B cell (primary cell): ENCODE measurements at regions not wholly inside any gene's neighbourhood (a gene's known extent, or its start where the extent isn't known, plus 50 kb on each side); places are given as distances from the start of the nearest gene placed in this dataset.

Experiments
- ATAC-seq: fragments of 200-7000 bp; cut with Tn5 transposase; one replicate; pipeline ENCODE4 v1.10.0; 2021; ENCODE audit warnings: low read depth, mild to moderate bottlenecking, moderate number of reproducible peaks, moderate library complexity
- CTCF ChIA-PET: fragments of 350-600 bp; sonication (Branson Sonifier 250); formaldehyde crosslinking; loops from one replicate; lab custom pipeline; 2021; ENCODE audit warnings: antibody characterized with exemption, inconsistent platforms; lab: Charles Lee
- POLR2A ChIA-PET: fragments of 350-600 bp; sonication (Branson Sonifier 250); formaldehyde crosslinking; loops from one replicate; lab custom pipeline; 2021; ENCODE audit warnings: antibody characterized with exemption; lab: Charles Lee
- DNase-seq: peaks from one replicate; pipeline ENCODE4 v3.0.0; 2013
- H2AFZ ChIP-seq: 2 replicates; pipeline ENCODE4 v1.6.1; 2012; ENCODE audit warnings: mild to moderate bottlenecking, low read depth, low read length; ENCODE audit not compliant: insufficient read depth, poor library complexity, severe bottlenecking
- H3K27ac ChIP-seq, 2 donors: 1 replicate in 1 of 2; 2 replicates in 1 of 2; pipeline ENCODE4 v1.5.1; 2012 to 2013; ENCODE audit warnings: low read length in 2 of 2, mild to moderate bottlenecking in 2 of 2, moderate library complexity in 1 of 2
- H3K27me3 ChIP-seq, 4 experiments: fragments of 200-600 bp in 1 of 4; sonication (generic) in 1 of 4; replicated peaks in 1 of 4; 1 replicate in 2 of 4; 2 replicates in 2 of 4; pipeline versions ENCODE4 v1.6.1 to v1.7.0; 2013 to 2016; ENCODE audit warnings: low read length in 3 of 4, mild to moderate bottlenecking in 2 of 4, mixed read lengths in 1 of 4, moderate library complexity in 1 of 4; ENCODE audit not compliant: insufficient read depth in 4 of 4, control insufficient read depth in 3 of 4; ENCODE audit errors: control extremely low read depth in 1 of 4
- H3K36me3 ChIP-seq, 2 experiments: replicated peaks in 1 of 2; 1 replicate in 1 of 2; 2 replicates in 1 of 2; pipeline versions ENCODE4 v1.6.1 to v1.7.1; 2013; ENCODE audit warnings: low read length in 1 of 2; ENCODE audit not compliant: insufficient read depth in 2 of 2, control insufficient read depth in 1 of 2; ENCODE audit errors: control extremely low read depth in 1 of 2, extremely low read depth in 1 of 2
- H3K4me1 ChIP-seq, 2 donors: fragments of 200-600 bp in 1 of 2; sonication (generic) in 1 of 2; 1 replicate in 1 of 2; 2 replicates in 1 of 2; pipeline versions ENCODE4 v1.5.1 to v1.6.1; 2013 to 2017; ENCODE audit warnings: low read length in 2 of 2; ENCODE audit not compliant: control insufficient read depth in 2 of 2, insufficient read depth in 2 of 2
- H3K4me2 ChIP-seq: replicated peaks from 2 replicates; pipeline ENCODE3; 2012; ENCODE audit warnings: mild to moderate bottlenecking, low read depth, low read length; ENCODE audit not compliant: poor library complexity, severe bottlenecking
- H3K4me3 ChIP-seq, 5 experiments: fragments of 200-600 bp in 1 of 5; sonication (generic) in 1 of 5; 1 replicate in 3 of 5; 2 replicates in 2 of 5; pipeline versions ENCODE4 v1.5.1 to v1.7.0; 2011 to 2016; ENCODE audit warnings: low read length in 4 of 5, mild to moderate bottlenecking in 4 of 5, low read depth in 2 of 5, control low read depth in 1 of 5, moderate library complexity in 1 of 5; ENCODE audit not compliant: insufficient read depth in 1 of 5; ENCODE audit errors: control extremely low read depth in 1 of 5, extremely low read depth in 1 of 5
- H3K79me2 ChIP-seq: fragments of 200-600 bp; sonication (generic); one replicate; pipeline ENCODE4 v1.6.0; 2016; ENCODE audit warnings: low read length; ENCODE audit not compliant: control insufficient read depth, insufficient read depth
- H3K9ac ChIP-seq: fragments of 200-600 bp; sonication (generic); 2 replicates; pipeline ENCODE4 v1.6.1; 2017; ENCODE audit warnings: mild to moderate bottlenecking, low read length, moderate library complexity
- H3K9me3 ChIP-seq, 3 donors: one replicate each; pipeline versions ENCODE4 v1.6.1 to v1.7.1; 2013; ENCODE audit warnings: low read length in 2 of 3; ENCODE audit not compliant: control insufficient read depth in 2 of 3, insufficient read depth in 1 of 3; ENCODE audit errors: control extremely low read depth in 1 of 3
- H4K20me1 ChIP-seq: 2 replicates; pipeline ENCODE4 v1.6.0; 2012; ENCODE audit warnings: mild to moderate bottlenecking, low read length; ENCODE audit not compliant: insufficient read depth, control insufficient read depth, poor library complexity, severe bottlenecking
- H3K27ac Mint-ChIP-seq: one replicate; pipeline ENCODE4 v1.8.0; 2021; ENCODE audit warnings: mixed read lengths
- H3K27me3 Mint-ChIP-seq: one replicate; pipeline ENCODE4 v1.8.0; 2021; ENCODE audit warnings: mixed read lengths
- H3K4me1 Mint-ChIP-seq: one replicate; pipeline ENCODE4 v1.8.0; 2021; ENCODE audit warnings: mixed read lengths
- H3K4me3 Mint-ChIP-seq: one replicate; pipeline ENCODE4 v1.8.0; 2021; ENCODE audit warnings: mixed read lengths
- H3K9me3 Mint-ChIP-seq: one replicate; pipeline ENCODE4 v1.8.0; 2022; ENCODE audit warnings: mixed read lengths; ENCODE audit not compliant: insufficient read depth
- EZH2 ChIP-seq: IDR thresholded peaks from 2 replicates; pipeline ENCODE4 v1.6.1; 2012; ENCODE audit warnings: borderline replicate concordance, low read depth, mild to moderate bottlenecking, moderate library complexity, low read length; ENCODE audit not compliant: insufficient read depth, poor library complexity, severe bottlenecking
- WGBS: methylation state at CpG from one replicate; pipeline ENCODE4 v1.1.5; 2013; ENCODE audit warnings: missing lambda C conversion rate; ENCODE audit not compliant: insufficient coverage; 5-methylcytosine and 5-hydroxymethylcytosine counted together
- intact Hi-C: fragments of 100-400 bp; cut with micrococcal nuclease; formaldehyde crosslinking; loops from one replicate; pipeline ENCODE4 v1.10.0; 2022
- TF ChIP-seq, protein P1 (sequence below): fragments of 200-600 bp; IDR thresholded peaks from one replicate; pipeline ENCODE4 v1.8.0; 2022; ENCODE audit warnings: antibody characterized with exemption, mild to moderate bottlenecking

DNA sequence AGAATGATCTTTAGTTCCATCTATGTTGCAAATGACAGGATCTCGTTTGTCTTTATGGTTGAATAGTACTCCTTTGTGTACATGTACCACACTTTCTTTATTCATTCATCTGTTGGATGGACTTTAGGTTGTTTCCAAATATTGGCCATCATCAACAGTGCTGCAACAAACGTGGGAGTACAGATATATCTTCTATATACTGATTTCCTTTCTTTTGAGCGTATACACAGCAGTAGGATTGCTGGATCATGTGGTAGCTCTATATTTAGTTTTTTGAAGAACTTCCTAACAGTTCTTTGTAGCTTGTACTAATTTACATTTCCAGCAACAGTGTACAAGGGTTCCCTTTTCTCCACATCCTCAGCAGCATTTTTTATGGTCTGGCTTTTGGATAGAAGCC, 407.5 kb upstream of the ANO5 start:
- no peaks in the 10 kb centered on the region for H3K4me1 ChIP-seq
- no peaks in the 10 kb centered on the region for H4K20me1 ChIP-seq
- H3K79me2 ChIP-seq = no peaks in the 10 kb centered on the region
- no peak overlapping the region for H2AFZ ChIP-seq
- no peak overlapping the region for H3K4me2 ChIP-seq
- no peak overlapping the region for H3K9ac ChIP-seq
- no peak for ATAC-seq
- peaks cover 4% of the 10 kb centered on the region for H3K9me3 Mint-ChIP-seq
- ChIA-PET CTCF (no interaction called here), POLR2A (no interaction called here)
- no peak overlapping the region for H3K4me3 ChIP-seq
- H3K27me3 Mint-ChIP-seq = no peaks in the 10 kb centered on the region
- intact Hi-C loops = no loop called here
- peaks cover 0 to 2% (median 2%) of the 10 kb centered on the region in 3 donors for H3K9me3 ChIP-seq
- H3K27me3 ChIP-seq = no peaks in the 10 kb centered on the region
- H3K4me3 Mint-ChIP-seq = no peak overlapping the region
- H3K27ac ChIP-seq = no peak overlapping the region
- TF ChIP-seq, protein P1, sequence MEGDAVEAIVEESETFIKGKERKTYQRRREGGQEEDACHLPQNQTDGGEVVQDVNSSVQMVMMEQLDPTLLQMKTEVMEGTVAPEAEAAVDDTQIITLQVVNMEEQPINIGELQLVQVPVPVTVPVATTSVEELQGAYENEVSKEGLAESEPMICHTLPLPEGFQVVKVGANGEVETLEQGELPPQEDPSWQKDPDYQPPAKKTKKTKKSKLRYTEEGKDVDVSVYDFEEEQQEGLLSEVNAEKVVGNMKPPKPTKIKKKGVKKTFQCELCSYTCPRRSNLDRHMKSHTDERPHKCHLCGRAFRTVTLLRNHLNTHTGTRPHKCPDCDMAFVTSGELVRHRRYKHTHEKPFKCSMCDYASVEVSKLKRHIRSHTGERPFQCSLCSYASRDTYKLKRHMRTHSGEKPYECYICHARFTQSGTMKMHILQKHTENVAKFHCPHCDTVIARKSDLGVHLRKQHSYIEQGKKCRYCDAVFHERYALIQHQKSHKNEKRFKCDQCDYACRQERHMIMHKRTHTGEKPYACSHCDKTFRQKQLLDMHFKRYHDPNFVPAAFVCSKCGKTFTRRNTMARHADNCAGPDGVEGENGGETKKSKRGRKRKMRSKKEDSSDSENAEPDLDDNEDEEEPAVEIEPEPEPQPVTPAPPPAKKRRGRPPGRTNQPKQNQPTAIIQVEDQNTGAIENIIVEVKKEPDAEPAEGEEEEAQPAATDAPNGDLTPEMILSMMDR = no peak
- no peak for TF ChIP-seq EZH2
- H3K4me1 Mint-ChIP-seq = no peaks in the 10 kb centered on the region
- no peak overlapping the region for H3K27ac Mint-ChIP-seq
- DNase-seq = no peak
- H3K36me3 ChIP-seq = no peaks in the 10 kb centered on the region
- no CpG with 5 or more reads among the region's 3 CpGs for WGBS

DNA sequence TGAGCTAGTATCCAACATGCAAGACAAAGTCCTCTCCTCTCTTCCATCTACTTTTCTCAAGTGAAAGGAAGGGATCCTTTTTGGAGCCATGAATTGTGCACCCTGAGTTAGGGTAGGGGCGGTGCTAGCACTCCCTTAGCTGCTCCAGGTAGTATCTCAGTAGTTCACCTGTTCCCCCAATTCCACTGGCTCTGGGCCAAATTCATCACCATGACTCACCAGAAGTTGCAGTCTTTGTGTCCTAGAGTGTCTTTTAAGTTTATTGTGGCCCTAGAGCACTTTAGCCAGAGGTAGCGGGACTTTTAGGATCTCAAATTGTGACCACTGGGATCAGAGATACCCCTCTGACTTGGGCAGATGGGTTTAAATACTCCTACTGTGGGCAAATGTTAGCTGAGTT, 398.6 kb upstream of the ANO5 start:
- Histone ChIP-seq H3K27me3 (no peaks in the 10 kb centered on the region), H3K4me2 (no peak overlapping the region), H3K36me3 (no peaks in the 10 kb centered on the region), H4K20me1 (no peaks in the 10 kb centered on the region), H2AFZ (no peak overlapping the region), H3K9me3 (peaks cover 0 to 7% (median 0%) of the 10 kb centered on the region in 3 donors), H3K9ac (no peak overlapping the region), H3K79me2 (no peaks in the 10 kb centered on the region), H3K27ac (no peak overlapping the region), H3K4me1 (no peaks in the 10 kb centered on the region), H3K4me3 (no peak overlapping the region)
- Mint-ChIP-seq H3K9me3 (peaks cover 8% of the 10 kb centered on the region), H3K4me3 (no peak overlapping the region), H3K27ac (no peak overlapping the region), H3K27me3 (no peaks in the 10 kb centered on the region), H3K4me1 (no peaks in the 10 kb centered on the region)
- intact Hi-C loops = no loop called here
- CTCF ChIA-PET = no interaction called here
- ATAC-seq (no peak), DNase-seq (no peak)
- WGBS = no CpG with 5 or more reads among the region's 2 CpGs
- POLR2A ChIA-PET = no interaction called here
- TF ChIP-seq, protein P1 = no peak
- TF ChIP-seq EZH2 = no peak
